Neutrophil (primary cell): ENCODE measurements at regions not wholly inside any gene's neighbourhood (a gene's known extent, or its start where the extent isn't known, plus 50 kb on each side); places are given as distances from the start of the nearest gene placed in this dataset.

Experiments
- H3K27ac ChIP-seq: fragments of 200-600 bp; sonication (generic); 2 replicates; pipeline ENCODE4 v1.5.1; 2016; ENCODE audit warnings: mild to moderate bottlenecking, moderate library complexity
- H3K27me3 ChIP-seq: fragments of 200-600 bp; sonication (generic); 2 replicates; pipeline ENCODE4 v1.6.0; 2016; ENCODE audit warnings: mild to moderate bottlenecking
- H3K36me3 ChIP-seq: fragments of 200-600 bp; sonication (generic); 2 replicates; pipeline ENCODE4 v1.5.1; 2017
- H3K4me1 ChIP-seq, 2 experiments: fragments of 200-600 bp in 1 of 2; sonication (generic) in 1 of 2; 1 replicate in 1 of 2; 2 replicates in 1 of 2; pipeline versions ENCODE4 v1.5.1 to v1.6.1; 2013 to 2016; ENCODE audit warnings: low read depth in 1 of 2, low read length in 1 of 2, mild to moderate bottlenecking in 1 of 2, moderate library complexity in 1 of 2; ENCODE audit not compliant: control insufficient read depth in 1 of 2, insufficient read depth in 1 of 2
- H3K4me3 ChIP-seq, 2 experiments: fragments of 200-600 bp in 1 of 2; sonication (generic) in 1 of 2; 1 replicate in 1 of 2; 2 replicates in 1 of 2; pipeline ENCODE4 v1.5.1; 2013 to 2016; ENCODE audit warnings: low read depth in 1 of 2, low read length in 1 of 2, mild to moderate bottlenecking in 1 of 2, moderate library complexity in 1 of 2
- H3K9me3 ChIP-seq: fragments of 200-600 bp; sonication (generic); 2 replicates; pipeline ENCODE4 v1.5.1; 2016
- TF ChIP-seq, protein P1 (sequence below): fragments of 200-600 bp; sonication (generic); IDR thresholded peaks from 2 replicates; pipeline ENCODE4 v1.5.1; 2016; ENCODE audit warnings: antibody characterized with exemption

DNA sequence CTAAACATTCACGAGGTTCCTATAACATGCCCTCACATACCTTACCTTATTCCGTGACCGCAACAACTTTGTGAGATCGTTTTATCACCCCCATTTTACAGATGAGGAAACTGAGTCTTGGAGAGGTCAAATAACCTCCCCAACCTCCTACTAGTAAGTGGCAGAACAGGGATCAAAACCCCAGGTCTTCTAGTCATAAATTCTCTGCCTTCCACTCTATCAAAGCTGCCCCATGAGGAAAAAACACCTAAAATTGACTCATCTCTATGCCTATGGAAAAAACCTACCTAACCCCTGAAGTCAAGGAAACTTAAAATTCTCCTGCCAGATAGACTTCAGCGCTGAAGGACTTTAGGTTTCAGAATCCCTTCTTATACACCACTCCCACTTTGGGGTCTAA lies 69.5 kb upstream of the ERRFI1 start:
- no peaks in the 10 kb centered on the region for H3K36me3 ChIP-seq
- H3K27ac ChIP-seq, result no peak overlapping the region
- no peak overlapping the region for H3K4me3 ChIP-seq
- TF ChIP-seq, protein P1, sequence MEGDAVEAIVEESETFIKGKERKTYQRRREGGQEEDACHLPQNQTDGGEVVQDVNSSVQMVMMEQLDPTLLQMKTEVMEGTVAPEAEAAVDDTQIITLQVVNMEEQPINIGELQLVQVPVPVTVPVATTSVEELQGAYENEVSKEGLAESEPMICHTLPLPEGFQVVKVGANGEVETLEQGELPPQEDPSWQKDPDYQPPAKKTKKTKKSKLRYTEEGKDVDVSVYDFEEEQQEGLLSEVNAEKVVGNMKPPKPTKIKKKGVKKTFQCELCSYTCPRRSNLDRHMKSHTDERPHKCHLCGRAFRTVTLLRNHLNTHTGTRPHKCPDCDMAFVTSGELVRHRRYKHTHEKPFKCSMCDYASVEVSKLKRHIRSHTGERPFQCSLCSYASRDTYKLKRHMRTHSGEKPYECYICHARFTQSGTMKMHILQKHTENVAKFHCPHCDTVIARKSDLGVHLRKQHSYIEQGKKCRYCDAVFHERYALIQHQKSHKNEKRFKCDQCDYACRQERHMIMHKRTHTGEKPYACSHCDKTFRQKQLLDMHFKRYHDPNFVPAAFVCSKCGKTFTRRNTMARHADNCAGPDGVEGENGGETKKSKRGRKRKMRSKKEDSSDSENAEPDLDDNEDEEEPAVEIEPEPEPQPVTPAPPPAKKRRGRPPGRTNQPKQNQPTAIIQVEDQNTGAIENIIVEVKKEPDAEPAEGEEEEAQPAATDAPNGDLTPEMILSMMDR, result no peak
- no peaks in the 10 kb centered on the region for H3K4me1 ChIP-seq
- peaks cover 23% of the 10 kb centered on the region for H3K27me3 ChIP-seq
- no peaks in the 10 kb centered on the region for H3K9me3 ChIP-seq

DNA sequence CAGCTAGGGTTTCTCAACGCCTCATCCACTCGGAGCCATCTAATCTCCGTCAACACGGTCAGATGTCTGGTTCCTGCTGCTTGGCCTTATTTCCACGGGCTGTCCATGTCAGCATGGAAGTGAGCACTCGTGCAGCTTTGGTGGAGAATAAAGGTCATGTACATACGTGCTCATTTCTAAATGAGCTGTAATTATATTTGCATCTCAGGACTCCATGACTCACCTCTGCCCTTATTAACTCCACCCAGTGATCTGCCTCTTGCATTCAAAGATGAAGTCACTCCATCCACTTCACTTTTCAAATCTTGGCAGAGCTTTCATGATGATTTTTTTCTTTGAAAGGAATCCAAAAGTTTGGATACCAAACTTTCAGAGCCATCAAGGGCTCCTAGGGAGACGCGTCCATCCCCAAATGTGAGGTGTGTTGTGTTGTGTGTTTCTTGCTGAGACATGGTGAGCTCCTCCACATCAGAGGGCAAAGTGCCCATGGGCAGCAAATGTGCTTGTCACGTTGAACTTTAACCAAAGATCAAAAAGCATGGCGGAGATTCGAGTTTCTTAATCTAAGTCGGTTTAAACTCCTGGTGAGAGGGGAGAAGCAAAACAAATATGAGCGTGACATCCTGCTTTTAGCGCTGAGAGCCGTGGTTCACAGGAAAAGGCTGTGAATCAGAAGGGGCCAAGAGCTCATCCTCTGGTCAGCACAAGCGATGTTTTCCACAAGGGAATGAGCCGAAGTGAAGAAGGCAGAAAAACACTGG lies 68.6 kb upstream of the ERRFI1 start:
- Histone ChIP-seq H3K4me3 (no peak overlapping the region), H3K27ac (no peak overlapping the region), H3K36me3 (no peaks in the 10 kb centered on the region), H3K27me3 (peaks cover 32% of the 10 kb centered on the region), H3K9me3 (no peaks in the 10 kb centered on the region), H3K4me1 (no peaks in the 10 kb centered on the region)
- TF ChIP-seq, protein P1, result no peak

DNA sequence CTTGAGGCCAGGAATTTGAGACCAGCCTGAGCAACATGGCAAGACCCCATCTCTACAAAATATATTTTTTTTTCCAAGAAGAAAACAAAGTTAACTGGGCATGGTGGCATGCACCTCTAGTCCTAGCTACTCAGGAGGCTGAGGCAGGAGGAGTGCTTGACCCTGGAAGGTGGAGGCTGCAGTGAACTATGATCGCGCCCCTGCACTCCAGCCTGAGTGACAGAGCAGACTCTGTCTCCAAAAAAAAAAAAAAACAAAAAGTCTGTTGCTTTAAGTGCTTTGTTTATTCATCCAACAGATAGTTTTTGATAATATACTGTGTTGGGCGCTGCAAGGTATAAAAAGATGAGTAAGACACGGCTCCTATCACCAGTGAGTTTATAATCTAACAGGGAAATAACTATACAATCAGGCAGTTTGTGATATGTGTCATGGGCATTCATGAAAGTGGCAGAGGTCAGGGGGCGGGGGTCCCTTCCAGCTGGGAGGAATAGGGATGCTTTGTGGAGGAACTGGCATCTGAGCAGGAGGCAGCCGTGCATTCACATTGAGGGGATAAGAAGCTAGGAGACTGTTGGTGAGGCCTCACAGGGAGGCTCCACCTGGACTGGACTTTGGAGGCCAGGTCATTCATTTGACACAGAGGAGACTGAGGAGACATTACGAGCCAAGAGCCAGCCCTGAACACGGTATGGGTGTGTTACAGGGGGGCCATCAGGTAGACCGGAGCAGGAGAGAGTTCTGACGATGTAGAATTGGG lies 67.3 kb upstream of the ERRFI1 start:
- H3K4me1 ChIP-seq, result no peaks in the 10 kb centered on the region
- no peak overlapping the region for H3K27ac ChIP-seq
- H3K4me3 ChIP-seq, result no peak overlapping the region
- H3K9me3 ChIP-seq, result no peaks in the 10 kb centered on the region
- peaks cover 36% of the 10 kb centered on the region for H3K27me3 ChIP-seq
- no peaks in the 10 kb centered on the region for H3K36me3 ChIP-seq
- TF ChIP-seq, protein P1, result no peak

DNA sequence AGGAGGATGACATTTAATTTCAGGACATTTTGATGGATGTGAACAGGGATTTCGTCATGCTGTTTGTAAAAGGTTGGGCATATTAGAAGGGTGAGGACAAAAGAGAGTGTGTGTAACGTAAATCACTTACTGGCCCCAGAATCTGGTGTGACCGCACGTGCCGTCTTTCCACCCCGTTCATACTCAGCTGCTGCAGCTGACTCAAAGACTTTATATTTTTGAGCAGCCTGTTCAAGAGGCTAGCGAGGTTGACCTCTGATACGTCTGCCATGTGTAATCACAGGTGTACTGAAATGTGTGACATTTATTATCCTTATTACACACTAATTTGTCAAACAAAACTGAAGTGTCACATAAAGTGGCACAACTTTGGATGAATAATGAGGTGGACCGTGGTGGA lies 66.5 kb upstream of the ERRFI1 start:
- H3K27ac ChIP-seq, result no peak overlapping the region
- no peaks in the 10 kb centered on the region for H3K36me3 ChIP-seq
- peaks cover 37% of the 10 kb centered on the region for H3K27me3 ChIP-seq
- no peaks in the 10 kb centered on the region for H3K9me3 ChIP-seq
- H3K4me3 ChIP-seq, result no peak overlapping the region
- TF ChIP-seq, protein P1, result no peak
- no peaks in the 10 kb centered on the region for H3K4me1 ChIP-seq

DNA sequence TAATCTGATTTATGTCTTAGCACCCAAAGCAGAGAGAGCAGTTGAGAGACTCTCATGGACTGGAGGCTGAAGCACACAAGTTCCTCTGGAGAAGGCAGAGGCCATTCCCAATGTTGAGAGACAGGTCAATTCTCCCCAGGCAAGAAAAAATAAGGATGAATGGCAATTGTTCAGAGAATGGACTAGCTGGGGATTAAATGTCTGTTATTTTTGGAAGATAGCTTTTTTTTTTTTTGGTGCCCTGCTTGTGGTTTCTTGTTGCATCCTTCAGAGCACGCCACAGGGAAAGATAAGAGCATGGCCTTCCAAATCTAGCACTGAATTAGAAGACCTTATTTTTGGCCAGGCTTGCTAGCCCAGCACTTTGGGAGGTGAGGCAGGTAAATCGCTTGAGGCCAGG lies 65.6 kb upstream of the ERRFI1 start:
- H3K27me3 ChIP-seq, result peaks cover 46% of the 10 kb centered on the region
- TF ChIP-seq, protein P1, result no peak
- H3K27ac ChIP-seq, result no peak overlapping the region
- H3K36me3 ChIP-seq, result no peaks in the 10 kb centered on the region
- H3K4me3 ChIP-seq, result no peak overlapping the region
- H3K4me1 ChIP-seq, result no peaks in the 10 kb centered on the region
- no peaks in the 10 kb centered on the region for H3K9me3 ChIP-seq
